ENCODE measurements at regions not wholly inside any gene's neighbourhood (a gene's known extent, or its start where the extent isn't known, plus 50 kb on each side); places are given as distances from the start of the nearest gene placed in this dataset.

GRCh38 chr17:62186841-62187240 lies 121.8 kb upstream of the MED13 start:
- TF ChIP-seq, protein P1, sequence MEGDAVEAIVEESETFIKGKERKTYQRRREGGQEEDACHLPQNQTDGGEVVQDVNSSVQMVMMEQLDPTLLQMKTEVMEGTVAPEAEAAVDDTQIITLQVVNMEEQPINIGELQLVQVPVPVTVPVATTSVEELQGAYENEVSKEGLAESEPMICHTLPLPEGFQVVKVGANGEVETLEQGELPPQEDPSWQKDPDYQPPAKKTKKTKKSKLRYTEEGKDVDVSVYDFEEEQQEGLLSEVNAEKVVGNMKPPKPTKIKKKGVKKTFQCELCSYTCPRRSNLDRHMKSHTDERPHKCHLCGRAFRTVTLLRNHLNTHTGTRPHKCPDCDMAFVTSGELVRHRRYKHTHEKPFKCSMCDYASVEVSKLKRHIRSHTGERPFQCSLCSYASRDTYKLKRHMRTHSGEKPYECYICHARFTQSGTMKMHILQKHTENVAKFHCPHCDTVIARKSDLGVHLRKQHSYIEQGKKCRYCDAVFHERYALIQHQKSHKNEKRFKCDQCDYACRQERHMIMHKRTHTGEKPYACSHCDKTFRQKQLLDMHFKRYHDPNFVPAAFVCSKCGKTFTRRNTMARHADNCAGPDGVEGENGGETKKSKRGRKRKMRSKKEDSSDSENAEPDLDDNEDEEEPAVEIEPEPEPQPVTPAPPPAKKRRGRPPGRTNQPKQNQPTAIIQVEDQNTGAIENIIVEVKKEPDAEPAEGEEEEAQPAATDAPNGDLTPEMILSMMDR (IDR thresholded peaks at IDR 0.05; ENCODE audit: poor library complexity), result no peak
- no peak for TF ChIP-seq EZH2 (IDR thresholded peaks at IDR 0.05; ENCODE audit: borderline replicate concordance)

Measured in hepatocyte (in vitro differentiated cells).